ENCODE measurements at regions not wholly inside any gene's neighbourhood (a gene's known extent, or its start where the extent isn't known, plus 50 kb on each side); places are given as distances from the start of the nearest gene placed in this dataset.

- TF ChIP-seq ZNF407 (CRISPR knock-in tag; IDR thresholded peaks at IDR 0.05; ENCODE audit: not compliant biosample characterization) (no peak), LRRFIP1 (CRISPR knock-in tag; conservative IDR thresholded peaks at IDR 0.05) (no peak), GATA4 (IDR thresholded peaks at IDR 0.05; ENCODE audit: borderline replicate concordance, low read depth) (no peak), PHF5A (CRISPR knock-in tag; IDR thresholded peaks at IDR 0.05; ENCODE audit: low read depth, unreplicated experiment) (no peak), FOXO4 (CRISPR knock-in tag; conservative IDR thresholded peaks at IDR 0.05) (no peak), ZNF10 (CRISPR knock-in tag; IDR thresholded peaks at IDR 0.05; ENCODE audit: borderline replicate concordance, low read depth) (no peak), ZNF883 (CRISPR knock-in tag; IDR thresholded peaks at IDR 0.05; ENCODE audit: not compliant biosample characterization) (no peak), LCORL (IDR thresholded peaks at IDR 0.05) (no peak), LCORL (CRISPR knock-in tag; IDR thresholded peaks at IDR 0.05) (no peak), CENPX (CRISPR knock-in tag; IDR thresholded peaks at IDR 0.05) (no peak), KDM5B (CRISPR knock-in tag; IDR thresholded peaks at IDR 0.05; ENCODE audit: borderline replicate concordance) (no peak), CCAR2 (optimal IDR thresholded peaks at IDR 0.05; ENCODE audit: low read depth, low read length) (no peak), THAP8 (CRISPR knock-in tag; IDR thresholded peaks at IDR 0.05; ENCODE audit: borderline replicate concordance) (no peak), ZNF773 (CRISPR knock-in tag; IDR thresholded peaks at IDR 0.05; ENCODE audit: borderline replicate concordance) (no peak), JUND (CRISPR knock-in tag; IDR thresholded peaks at IDR 0.05) (no peak)
These were observed 64.1 kb upstream of the EGLN3 start (continued) for GRCh38 chr14:34014936-34015335.

Data from HepG2 (cell line).